H1 (cell line): ENCODE measurements at regions not wholly inside any gene's neighbourhood (a gene's known extent, or its start where the extent isn't known, plus 50 kb on each side); places are given as distances from the start of the nearest gene placed in this dataset.

ENCODE experiments used
- CTCF ChIA-PET: fragments of 300-600 bp; sonication (Branson Sonifier 250); formaldehyde crosslinking; loops from one replicate; lab custom pipeline; 2021; ENCODE audit not compliant: partially characterized antibody; lab: Charles Lee
- POLR2A ChIA-PET: fragments of 300-600 bp; sonication (Branson Sonifier 250); formaldehyde crosslinking; loops from one replicate; lab custom pipeline; 2021; ENCODE audit warnings: inconsistent platforms; ENCODE audit not compliant: partially characterized antibody; lab: Charles Lee
- DNase-seq, 2 experiments: peaks; one replicate each; pipeline versions ENCODE4 v3.0.0 to v3.0.0-alpha.2; 2010 to 2022; ENCODE audit warnings: low spot score in 2 of 2, low read depth in 1 of 2, mixed read lengths in 1 of 2
- FAIRE-seq: peaks from 2 replicates; lab custom pipeline; 2011; peaks lifted over from hg19 to GRCh38; lab: Jason Lieb, UNC
- H2AFZ ChIP-seq: 2 replicates; pipeline ENCODE4 v1.8.1; 2012; ENCODE audit warnings: low read length, inconsistent platforms
- H2AK5ac ChIP-seq: 2 replicates; pipeline ENCODE4 v1.6.1; 2013; ENCODE audit warnings: low read depth, low read length
- H2BK120ac ChIP-seq: replicated peaks from 2 replicates; pipeline ENCODE3; 2013; ENCODE audit warnings: low read depth, low read length, inconsistent platforms
- H2BK12ac ChIP-seq: 2 replicates; pipeline ENCODE4 v1.6.1; 2013; ENCODE audit warnings: low read depth, low read length
- H2BK15ac ChIP-seq: 2 replicates; pipeline ENCODE4 v1.6.1; 2013; ENCODE audit warnings: low read length
- H2BK20ac ChIP-seq: 2 replicates; pipeline ENCODE4 v1.6.1; 2013; ENCODE audit warnings: low read length
- H2BK5ac ChIP-seq: 2 replicates; pipeline ENCODE4 v1.6.1; 2013; ENCODE audit warnings: low read depth, low read length
- H3K14ac ChIP-seq: 2 replicates; pipeline ENCODE4 v1.6.1; 2013; ENCODE audit warnings: inconsistent platforms; ENCODE audit not compliant: insufficient read length
- H3K18ac ChIP-seq: 2 replicates; pipeline ENCODE4 v1.6.1; 2013; ENCODE audit warnings: low read length; ENCODE audit errors: extremely low read depth
- H3K23ac ChIP-seq: 2 replicates; pipeline ENCODE4 v1.6.1; 2013; ENCODE audit warnings: inconsistent platforms; ENCODE audit not compliant: insufficient read length
- H3K23me2 ChIP-seq: 2 replicates; pipeline ENCODE4 v1.6.1; 2013; ENCODE audit warnings: low read depth, low read length
- H3K27ac ChIP-seq: 2 replicates; pipeline ENCODE4 v1.6.1; 2011; ENCODE audit warnings: low read depth, low read length, inconsistent platforms
- H3K27me3 ChIP-seq, 4 experiments: replicated peaks in 1 of 4; 1 replicate in 1 of 4; 2 replicates in 3 of 4; pipeline versions ENCODE4 v1.6.1 to v1.8.1; 2011 to 2013; ENCODE audit warnings: low read length in 3 of 4, mild to moderate bottlenecking in 3 of 4, inconsistent platforms in 2 of 4, mixed read lengths in 2 of 4, moderate library complexity in 1 of 4; ENCODE audit not compliant: control insufficient read depth in 3 of 4, insufficient read depth in 3 of 4; ENCODE audit errors: extremely low read depth in 1 of 4
- H3K36me3 ChIP-seq, 4 experiments: 2 replicates each; pipeline versions ENCODE4 v1.6.1 to v1.8.1; 2011 to 2013; ENCODE audit warnings: mild to moderate bottlenecking in 4 of 4, low read length in 3 of 4, moderate library complexity in 2 of 4, control low read depth in 1 of 4, inconsistent platforms in 1 of 4; ENCODE audit not compliant: insufficient read depth in 4 of 4, control insufficient read depth in 2 of 4
- H3K4ac ChIP-seq: replicated peaks from 2 replicates; pipeline ENCODE3; 2013; ENCODE audit warnings: low read length, low read depth, mixed read lengths, inconsistent platforms; ENCODE audit not compliant: insufficient read length
- H3K4me1 ChIP-seq, 4 experiments: replicated peaks in 1 of 4; 1 replicate in 1 of 4; 2 replicates in 3 of 4; pipeline versions ENCODE4 v1.6.1 to v1.8.1; 2011 to 2013; ENCODE audit warnings: low read length in 3 of 4, inconsistent platforms in 2 of 4, mixed read lengths in 1 of 4; ENCODE audit not compliant: insufficient read depth in 4 of 4, control insufficient read depth in 3 of 4
- H3K4me2 ChIP-seq, 2 experiments: 2 replicates each; pipeline versions ENCODE4 v1.6.1 to v1.8.1; 2011 to 2013; ENCODE audit warnings: low read depth in 2 of 2, low read length in 2 of 2, control low read depth in 1 of 2, inconsistent platforms in 1 of 2, mild to moderate bottlenecking in 1 of 2; ENCODE audit not compliant: insufficient read depth in 1 of 2
- H3K4me3 ChIP-seq, 4 experiments: fragments of 200-600, 300-600 bp in 1 of 4; sonication (generic), shearing (Covaris generic), sonication (Bioruptor Twin) in 1 of 4; 2 replicates each; pipeline versions ENCODE4 v1.5.1 to v1.8.1; 2011 to 2016; ENCODE audit warnings: low read length in 4 of 4, low read depth in 3 of 4, control low read depth in 2 of 4, inconsistent platforms in 2 of 4, mild to moderate bottlenecking in 2 of 4, mixed read lengths in 1 of 4, moderate library complexity in 1 of 4; ENCODE audit not compliant: insufficient read depth in 2 of 4; ENCODE audit errors: extremely low read depth in 1 of 4
- H3K56ac ChIP-seq: replicated peaks from 2 replicates; pipeline ENCODE3; 2013; ENCODE audit warnings: low read depth, mild to moderate bottlenecking, mixed read lengths, low read length, inconsistent platforms; ENCODE audit not compliant: insufficient read length
- H3K79me1 ChIP-seq: 2 replicates; pipeline ENCODE4 v1.6.1; 2013; ENCODE audit warnings: low read depth, low read length, control low read depth
- H3K79me2 ChIP-seq, 2 experiments: 2 replicates each; pipeline versions ENCODE4 v1.6.1 to v1.8.1; 2012 to 2013; ENCODE audit warnings: low read length in 2 of 2, mild to moderate bottlenecking in 2 of 2, inconsistent platforms in 1 of 2; ENCODE audit not compliant: insufficient read depth in 2 of 2, control insufficient read depth in 1 of 2
- H3K9ac ChIP-seq, 4 experiments: replicated peaks in 1 of 4; 1 replicate in 1 of 4; 2 replicates in 3 of 4; pipeline versions ENCODE4 v1.6.1 to v1.8.1; 2011 to 2013; ENCODE audit warnings: low read depth in 3 of 4, low read length in 3 of 4, control low read depth in 2 of 4, mild to moderate bottlenecking in 2 of 4, moderate library complexity in 2 of 4, inconsistent platforms in 1 of 4; ENCODE audit errors: extremely low read depth in 1 of 4
- H3K9me3 ChIP-seq, 2 experiments: 2 replicates each; pipeline versions ENCODE4 v1.6.1 to v1.8.1; 2012 to 2013; ENCODE audit warnings: mild to moderate bottlenecking in 2 of 2, moderate library complexity in 2 of 2, control low read depth in 1 of 2, inconsistent platforms in 1 of 2, low read depth in 1 of 2, low read length in 1 of 2, mixed read lengths in 1 of 2; ENCODE audit not compliant: insufficient read depth in 2 of 2
- H4K20me1 ChIP-seq, 2 experiments: replicated peaks in 1 of 2; 2 replicates each; pipeline versions ENCODE3 to v1.8.1; 2011 to 2013; ENCODE audit warnings: inconsistent platforms in 2 of 2, low read length in 2 of 2, mild to moderate bottlenecking in 1 of 2; ENCODE audit not compliant: insufficient read depth in 2 of 2, control insufficient read depth in 1 of 2
- H4K5ac ChIP-seq: 2 replicates; pipeline ENCODE4 v1.6.1; 2013; ENCODE audit warnings: low read length, low read depth, mixed read lengths, inconsistent platforms; ENCODE audit not compliant: insufficient read length
- H4K8ac ChIP-seq: 2 replicates; pipeline ENCODE4 v1.8.0; 2013; ENCODE audit warnings: mild to moderate bottlenecking, moderate library complexity, low read length, inconsistent platforms; ENCODE audit not compliant: insufficient read depth; ENCODE audit errors: extremely low read depth
- H4K91ac ChIP-seq: replicated peaks from 2 replicates; pipeline ENCODE3; 2013; ENCODE audit warnings: low read length, mixed read lengths, inconsistent platforms; ENCODE audit not compliant: insufficient read length
- BCL11A ChIP-seq, 2 experiments: IDR thresholded peaks; one replicate each; pipeline ENCODE4 v1.6.1; 2011; ENCODE audit warnings: low read depth in 2 of 2, low read length in 2 of 2, mild to moderate bottlenecking in 2 of 2
- KDM5A ChIP-seq: fragments of 200-600 bp; IDR thresholded peaks from 2 replicates; pipeline ENCODE4 v1.7.1; 2012; ENCODE audit warnings: mild to moderate bottlenecking, low read length, inconsistent platforms, mixed read lengths
- MAFK ChIP-seq: IDR thresholded peaks from 2 replicates; pipeline ENCODE4 v1.6.1; 2012; ENCODE audit warnings: low read depth, mild to moderate bottlenecking, improper control_type of control experiment, low read length
- SRF ChIP-seq: IDR thresholded peaks from 2 replicates; pipeline ENCODE4 v1.6.1; 2011; ENCODE audit warnings: mild to moderate bottlenecking, low read depth, low read length, moderate library complexity
- WGBS, 2 experiments: shearing (Covaris generic) in 1 of 2; methylation state at CpG; one replicate each; pipeline versions ENCODE4 v1.1.6 to v1.1.7; 2013 to 2015; ENCODE audit warnings: low lambda C conversion rate in 2 of 2, mixed read lengths in 2 of 2, inconsistent platforms in 1 of 2, low coverage in 1 of 2, missing lambda C conversion rate in 1 of 2; ENCODE audit not compliant: insufficient replicate concordance in 2 of 2, insufficient coverage in 1 of 2, insufficient read length in 1 of 2; ENCODE audit errors: extremely low coverage in 1 of 2, missing lambda C conversion rate in 1 of 2; 5-methylcytosine and 5-hydroxymethylcytosine counted together
- TF ChIP-seq, protein P1 (sequence below): IDR thresholded peaks from 2 replicates; pipeline ENCODE4 v1.6.1; 2011; ENCODE audit warnings: low read length, improper control_type of control experiment

DNA sequence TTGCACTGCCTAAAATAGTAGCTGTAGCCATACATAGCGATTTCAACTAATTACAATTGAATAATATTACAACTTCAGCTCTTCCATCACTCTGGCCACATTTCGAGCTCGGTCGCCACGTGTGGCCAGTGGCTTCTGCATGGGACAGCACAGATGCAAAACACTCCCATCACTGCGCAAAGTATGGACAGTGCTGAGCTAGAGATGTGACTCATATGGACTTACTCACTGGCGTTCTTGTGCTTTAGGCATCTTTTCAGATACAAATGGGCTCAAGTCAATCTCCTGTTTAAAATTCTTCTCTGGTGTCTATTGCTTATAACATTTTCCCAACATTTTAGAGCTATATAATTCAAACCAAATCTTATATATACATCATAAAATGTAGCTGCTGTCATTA lies 222.7 kb downstream of the ELAVL2 start:
- H3K23ac ChIP-seq: no peak overlapping the region
- H3K18ac ChIP-seq: no peak overlapping the region
- no peak overlapping the region for H4K8ac ChIP-seq
- H3K4ac ChIP-seq: no peak overlapping the region
- H4K5ac ChIP-seq: no peak overlapping the region
- no peak overlapping the region for H3K14ac ChIP-seq
- DNase-seq (no peak), FAIRE-seq (no peak)
- ChIA-PET CTCF (interaction anchor here (0.9 kb wide), 1 partner anchor 40 kb away, joined by 3 read pairs; no protein-coding TSS in a partner anchor), POLR2A (no interaction called here)
- H3K9me3 ChIP-seq: no peaks in the 10 kb centered on the region
- H2AFZ ChIP-seq: no peak overlapping the region
- H4K91ac ChIP-seq: no peak overlapping the region
- no peaks in the 10 kb centered on the region for H3K79me1 ChIP-seq
- H3K79me2 ChIP-seq: no peaks in the 10 kb centered on the region
- WGBS, 2 experiments: 90% methylated on average over 7 of the region's 7 CpGs; no CpG with 5 or more reads in 1 of the 2 experiments
- H3K9ac ChIP-seq: no peak overlapping the region
- no peak overlapping the region for H3K56ac ChIP-seq
- H3K4me2 ChIP-seq: no peak overlapping the region
- no peaks in the 10 kb centered on the region for H4K20me1 ChIP-seq
- no peak overlapping the region for H2BK20ac ChIP-seq
- H3K4me3 ChIP-seq: no peak overlapping the region
- H2BK15ac ChIP-seq: no peak overlapping the region
- H2BK120ac ChIP-seq: no peak overlapping the region
- H3K27me3 ChIP-seq: no peaks in the 10 kb centered on the region
- H3K27ac ChIP-seq: no peak overlapping the region
- peaks cover 0 to 8% (median 4%) of the 10 kb centered on the region in 4 experiments; a peak in 4 of 8 replicates for H3K36me3 ChIP-seq
- no peaks in the 10 kb centered on the region for H3K23me2 ChIP-seq
- no peak overlapping the region for H2BK5ac ChIP-seq
- H2BK12ac ChIP-seq: no peak overlapping the region
- no peak overlapping the region for H2AK5ac ChIP-seq
- H3K4me1 ChIP-seq: peaks cover 0 to 3% (median 0%) of the 10 kb centered on the region in 4 experiments; a peak in 1 of 7 replicates
- TF ChIP-seq MAFK (no peak), SRF (no peak), KDM5A (no peak), BCL11A (IDR thresholded peaks at IDR 0.05; ENCODE audit: low read depth in 2 of 2, low read length in 2 of 2) (no peak)
- TF ChIP-seq, protein P1, sequence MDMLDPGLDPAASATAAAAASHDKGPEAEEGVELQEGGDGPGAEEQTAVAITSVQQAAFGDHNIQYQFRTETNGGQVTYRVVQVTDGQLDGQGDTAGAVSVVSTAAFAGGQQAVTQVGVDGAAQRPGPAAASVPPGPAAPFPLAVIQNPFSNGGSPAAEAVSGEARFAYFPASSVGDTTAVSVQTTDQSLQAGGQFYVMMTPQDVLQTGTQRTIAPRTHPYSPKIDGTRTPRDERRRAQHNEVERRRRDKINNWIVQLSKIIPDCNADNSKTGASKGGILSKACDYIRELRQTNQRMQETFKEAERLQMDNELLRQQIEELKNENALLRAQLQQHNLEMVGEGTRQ: no peak
